Thyroid gland (tissue), 4 donors: ENCODE measurements at regions not wholly inside any gene's neighbourhood (a gene's known extent, or its start where the extent isn't known, plus 50 kb on each side); places are given as distances from the start of the nearest gene placed in this dataset.

Experiments
- POLR2A ChIP-seq, 2 donors: fragments of 450-650 bp; IDR thresholded peaks; one replicate each; pipeline ENCODE4 v1.6.1; 2017; ENCODE audit warnings: antibody characterized with exemption in 2 of 2, mild to moderate bottlenecking in 2 of 2, moderate library complexity in 1 of 2
- TF ChIP-seq, protein P1 (sequence below), 6 experiments: fragments of 200-600 bp in 3 of 6; fragments of 450-650 bp in 3 of 6; sonication (generic) in 3 of 6; IDR thresholded peaks; one replicate each; pipeline ENCODE4 v1.5.1; 2016 to 2019; ENCODE audit warnings: antibody characterized with exemption in 6 of 6, mild to moderate bottlenecking in 2 of 6, inconsistent platforms in 1 of 6, moderate library complexity in 1 of 6

DNA sequence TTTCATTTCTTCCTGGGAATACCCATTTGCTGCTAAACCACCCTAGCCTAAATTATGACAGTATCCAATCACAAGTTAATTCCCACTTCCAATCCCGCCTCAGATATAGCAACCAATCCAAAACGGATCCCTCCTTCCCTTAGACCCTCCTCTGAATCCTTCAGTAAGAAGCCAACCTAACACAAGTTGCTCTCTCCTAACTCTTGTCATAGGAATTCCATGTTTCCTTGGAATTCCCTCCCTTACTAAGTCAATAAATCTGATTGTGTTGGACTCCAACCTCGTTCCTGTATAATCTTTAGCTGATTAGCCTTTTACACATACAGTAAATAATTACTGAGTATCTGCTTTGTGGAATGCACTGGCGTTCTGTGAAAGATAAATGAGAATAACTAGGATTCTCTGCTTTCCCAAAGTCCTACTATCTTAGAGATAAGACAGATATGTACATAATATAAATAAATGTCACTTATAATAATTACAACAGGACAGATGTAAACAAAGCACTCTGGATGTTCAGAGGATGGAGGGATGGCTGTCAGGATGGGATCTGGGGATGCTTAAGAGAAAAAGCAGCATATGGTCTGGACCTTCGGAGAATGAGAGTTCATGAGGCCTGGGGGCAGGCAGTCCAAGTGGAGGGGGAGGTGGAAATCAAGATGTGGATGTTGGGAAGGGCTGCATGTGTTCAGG is 185.8 kb upstream of the SOX5 start:
- no peak for TF ChIP-seq POLR2A (IDR thresholded peaks at IDR 0.05)
- TF ChIP-seq, protein P1, sequence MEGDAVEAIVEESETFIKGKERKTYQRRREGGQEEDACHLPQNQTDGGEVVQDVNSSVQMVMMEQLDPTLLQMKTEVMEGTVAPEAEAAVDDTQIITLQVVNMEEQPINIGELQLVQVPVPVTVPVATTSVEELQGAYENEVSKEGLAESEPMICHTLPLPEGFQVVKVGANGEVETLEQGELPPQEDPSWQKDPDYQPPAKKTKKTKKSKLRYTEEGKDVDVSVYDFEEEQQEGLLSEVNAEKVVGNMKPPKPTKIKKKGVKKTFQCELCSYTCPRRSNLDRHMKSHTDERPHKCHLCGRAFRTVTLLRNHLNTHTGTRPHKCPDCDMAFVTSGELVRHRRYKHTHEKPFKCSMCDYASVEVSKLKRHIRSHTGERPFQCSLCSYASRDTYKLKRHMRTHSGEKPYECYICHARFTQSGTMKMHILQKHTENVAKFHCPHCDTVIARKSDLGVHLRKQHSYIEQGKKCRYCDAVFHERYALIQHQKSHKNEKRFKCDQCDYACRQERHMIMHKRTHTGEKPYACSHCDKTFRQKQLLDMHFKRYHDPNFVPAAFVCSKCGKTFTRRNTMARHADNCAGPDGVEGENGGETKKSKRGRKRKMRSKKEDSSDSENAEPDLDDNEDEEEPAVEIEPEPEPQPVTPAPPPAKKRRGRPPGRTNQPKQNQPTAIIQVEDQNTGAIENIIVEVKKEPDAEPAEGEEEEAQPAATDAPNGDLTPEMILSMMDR (IDR thresholded peaks at IDR 0.05): no peak
